ENCODE measurements at regions not wholly inside any gene's neighbourhood (a gene's known extent, or its start where the extent isn't known, plus 50 kb on each side); places are given as distances from the start of the nearest gene placed in this dataset.

- no peak for TF ChIP-seq EZH2 (IDR thresholded peaks at IDR 0.05; ENCODE audit: borderline replicate concordance, control insufficient read depth, low read depth, low read length)
- TF ChIP-seq BCL11A (IDR thresholded peaks at IDR 0.05; ENCODE audit: low read depth, low read length) = no peak
- TF ChIP-seq CEBPB (IDR thresholded peaks at IDR 0.05; ENCODE audit: borderline replicate concordance in 1 of 2, low read depth in 2 of 2, low read length in 2 of 2) = no peak
- TF ChIP-seq, protein P1, sequence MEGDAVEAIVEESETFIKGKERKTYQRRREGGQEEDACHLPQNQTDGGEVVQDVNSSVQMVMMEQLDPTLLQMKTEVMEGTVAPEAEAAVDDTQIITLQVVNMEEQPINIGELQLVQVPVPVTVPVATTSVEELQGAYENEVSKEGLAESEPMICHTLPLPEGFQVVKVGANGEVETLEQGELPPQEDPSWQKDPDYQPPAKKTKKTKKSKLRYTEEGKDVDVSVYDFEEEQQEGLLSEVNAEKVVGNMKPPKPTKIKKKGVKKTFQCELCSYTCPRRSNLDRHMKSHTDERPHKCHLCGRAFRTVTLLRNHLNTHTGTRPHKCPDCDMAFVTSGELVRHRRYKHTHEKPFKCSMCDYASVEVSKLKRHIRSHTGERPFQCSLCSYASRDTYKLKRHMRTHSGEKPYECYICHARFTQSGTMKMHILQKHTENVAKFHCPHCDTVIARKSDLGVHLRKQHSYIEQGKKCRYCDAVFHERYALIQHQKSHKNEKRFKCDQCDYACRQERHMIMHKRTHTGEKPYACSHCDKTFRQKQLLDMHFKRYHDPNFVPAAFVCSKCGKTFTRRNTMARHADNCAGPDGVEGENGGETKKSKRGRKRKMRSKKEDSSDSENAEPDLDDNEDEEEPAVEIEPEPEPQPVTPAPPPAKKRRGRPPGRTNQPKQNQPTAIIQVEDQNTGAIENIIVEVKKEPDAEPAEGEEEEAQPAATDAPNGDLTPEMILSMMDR (IDR thresholded peaks at IDR 0.05 in 2 of 3, conservative IDR thresholded peaks at IDR 0.05 in 1 of 3; ENCODE audit: control insufficient read depth in 2 of 3, extremely low read depth in 1 of 3, insufficient read depth in 1 of 3, low read depth in 3 of 3, low read length in 3 of 3) = no peak
- TF ChIP-seq POLR2A (IDR thresholded peaks at IDR 0.05; ENCODE audit: low read depth, low read length) = no peak
- no peak for TF ChIP-seq POLR2AphosphoS5 (IDR thresholded peaks at IDR 0.05; ENCODE audit: low read length)
- TF ChIP-seq CBX5 (IDR thresholded peaks at IDR 0.05; ENCODE audit: low read depth) = no peak
- TF ChIP-seq DPF2 (IDR thresholded peaks at IDR 0.05) = no peak
- TF ChIP-seq NR2C2 (IDR thresholded peaks at IDR 0.05; ENCODE audit: borderline replicate concordance, control insufficient read depth, insufficient read length, low read depth) = no peak
- TF ChIP-seq TBL1XR1 (IDR thresholded peaks at IDR 0.05; ENCODE audit: low read depth, low read length) = no peak
- no peak for TF ChIP-seq GABPA (IDR thresholded peaks at IDR 0.05; ENCODE audit: low read depth)
- TF ChIP-seq SMARCA5 (IDR thresholded peaks at IDR 0.05) = no peak
Observed at GRCh38 chr3:28587723-28588122, 239.1 kb upstream of the AZI2 start.

Data from GM12878 (cell line).